Breast epithelium (tissue), 3 donors: ENCODE measurements at regions not wholly inside any gene's neighbourhood (a gene's known extent, or its start where the extent isn't known, plus 50 kb on each side); places are given as distances from the start of the nearest gene placed in this dataset.

Experiments used
- CTCF ChIP-seq, 3 donors: fragments of 450-650 bp; IDR thresholded peaks; one replicate each; pipeline ENCODE4 v1.5.1; 2016 to 2017; ENCODE audit warnings: antibody characterized with exemption in 3 of 3, mild to moderate bottlenecking in 3 of 3, moderate library complexity in 3 of 3
- POLR2A ChIP-seq: fragments of 450-650 bp; IDR thresholded peaks from one replicate; pipeline ENCODE4 v1.6.1; 2016; ENCODE audit warnings: antibody characterized with exemption, mild to moderate bottlenecking, moderate library complexity
- POLR2AphosphoS5 ChIP-seq, 3 donors: sonication (generic); formaldehyde crosslinking; IDR thresholded peaks; one replicate each; pipeline ENCODE4 v1.6.1; 2017; ENCODE audit warnings: antibody characterized with exemption in 3 of 3

DNA sequence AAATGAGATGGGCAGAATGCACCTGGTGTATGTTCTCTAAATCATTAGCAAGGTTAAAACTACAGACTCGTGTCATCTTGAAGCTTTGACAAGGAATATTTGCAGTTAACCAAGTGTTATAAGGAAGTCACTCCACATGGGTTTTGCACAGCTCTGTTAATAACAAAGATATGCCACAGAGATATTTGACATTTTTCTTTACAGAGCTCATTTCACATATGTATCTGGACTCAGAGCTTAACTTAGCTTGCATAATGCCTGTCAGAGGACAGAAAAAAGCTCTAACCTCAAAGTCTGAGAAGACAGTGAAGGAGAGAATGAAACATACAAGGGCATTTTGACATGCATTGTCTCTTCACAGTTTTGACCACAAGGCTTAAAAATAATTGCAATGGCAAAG is 105.5 kb downstream of the C11orf87 start:
- TF ChIP-seq POLR2AphosphoS5 (IDR thresholded peaks at IDR 0.05) (no peak), CTCF (IDR thresholded peaks at IDR 0.05) (no peak), POLR2A (no peak)
